ENCODE measurements at regions not wholly inside any gene's neighbourhood (a gene's known extent, or its start where the extent isn't known, plus 50 kb on each side); places are given as distances from the start of the nearest gene placed in this dataset.

DNA sequence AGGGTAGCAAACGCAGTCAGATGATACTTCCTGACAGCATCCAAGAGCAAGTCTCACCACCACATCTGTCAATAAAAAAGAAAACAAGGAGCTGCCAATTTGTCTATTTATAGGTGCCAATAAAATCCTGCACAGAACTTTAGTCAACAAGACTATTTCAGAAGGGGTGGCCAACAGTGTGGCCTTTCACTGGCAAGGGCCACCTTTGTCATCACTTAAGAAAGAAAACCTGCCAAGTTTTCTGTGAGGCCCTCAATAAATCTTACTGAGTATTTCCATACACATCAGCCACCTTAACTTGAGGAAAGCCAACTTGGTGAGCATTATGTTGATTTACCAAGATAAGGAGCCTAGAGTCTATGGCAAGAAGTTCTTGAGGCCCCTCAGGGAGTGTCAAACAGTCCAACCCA lies 312.3 kb downstream of the ENC1 start:
- no peak overlapping the region for H3K23ac ChIP-seq (ENCODE audit: insufficient read length)
- no peak overlapping the region for H4K5ac ChIP-seq (ENCODE audit: insufficient read length, low read depth, low read length)
- H2AK5ac ChIP-seq (ENCODE audit: low read depth, low read length): no peak overlapping the region
- H3K9ac ChIP-seq (replicated peaks in 1 of 4; ENCODE audit: extremely low read depth in 1 of 4, low read depth in 3 of 4, low read length in 3 of 4): no peak overlapping the region
- TF ChIP-seq CHD2 (IDR thresholded peaks at IDR 0.05; ENCODE audit: low read length) (no peak), TBP (IDR thresholded peaks at IDR 0.05; ENCODE audit: low read depth, low read length) (no peak), CHD1 (IDR thresholded peaks at IDR 0.05; ENCODE audit: low read depth, low read length) (no peak), EP300 (IDR thresholded peaks at IDR 0.05; ENCODE audit: borderline replicate concordance in 1 of 2, low read depth in 2 of 2, low read length in 2 of 2) (no peak), EZH2 (IDR thresholded peaks at IDR 0.05; ENCODE audit: low read depth, low read length, severe bottlenecking) (no peak)
- H2BK5ac ChIP-seq (ENCODE audit: low read depth, low read length): no peak overlapping the region
- ChIA-PET POLR2A (ENCODE audit: partially characterized antibody) (no interaction called here), CTCF (ENCODE audit: partially characterized antibody) (no interaction called here)
- H4K20me1 ChIP-seq (replicated peaks in 1 of 2; ENCODE audit: control insufficient read depth in 1 of 2, insufficient read depth in 2 of 2, low read length in 2 of 2): no peaks in the 10 kb centered on the region
- H3K27me3 ChIP-seq (replicated peaks in 1 of 4; ENCODE audit: control insufficient read depth in 3 of 4, extremely low read depth in 1 of 4, insufficient read depth in 3 of 4, low read length in 3 of 4): no peaks in the 10 kb centered on the region
- no peaks in the 10 kb centered on the region for H3K79me2 ChIP-seq (ENCODE audit: control insufficient read depth in 1 of 2, insufficient read depth in 2 of 2, low read length in 2 of 2)
- no peak overlapping the region for H3K56ac ChIP-seq (replicated peaks; ENCODE audit: insufficient read length, low read depth, low read length)
- no peak overlapping the region for H4K8ac ChIP-seq (ENCODE audit: extremely low read depth, insufficient read depth, low read length)
- no peak overlapping the region for H2BK20ac ChIP-seq (ENCODE audit: low read length)
- H3K27ac ChIP-seq (ENCODE audit: low read depth, low read length): no peak overlapping the region
- H3K36me3 ChIP-seq (ENCODE audit: control insufficient read depth in 2 of 4, insufficient read depth in 4 of 4, low read length in 3 of 4): no peaks in the 10 kb centered on the region
- no peaks in the 10 kb centered on the region for H3K23me2 ChIP-seq (ENCODE audit: low read depth, low read length)
- no peak overlapping the region for H2BK15ac ChIP-seq (ENCODE audit: low read length)
- FAIRE-seq (no peak), DNase-seq (ENCODE audit: low read depth in 1 of 2, low spot score in 2 of 2) (no peak)
- no peak overlapping the region for H3K4me3 ChIP-seq (ENCODE audit: extremely low read depth in 1 of 4, insufficient read depth in 2 of 4, low read depth in 3 of 4, low read length in 4 of 4)
- WGBS, 2 experiments (ENCODE audit: extremely low coverage in 1 of 2, insufficient coverage in 1 of 2, insufficient read length in 1 of 2, insufficient replicate concordance in 2 of 2, low coverage in 1 of 2, low lambda C conversion rate in 2 of 2, missing lambda C conversion rate in 1 of 2): 93% methylated on average over 1 of the region's 1 CpG; no CpG with 5 or more reads in 1 of the 2 experiments
- no peak overlapping the region for H2AFZ ChIP-seq (ENCODE audit: low read length)
- no peak overlapping the region for H2BK12ac ChIP-seq (ENCODE audit: low read depth, low read length)
- H3K9me3 ChIP-seq (ENCODE audit: insufficient read depth in 2 of 2, low read depth in 1 of 2, low read length in 1 of 2): no peaks in the 10 kb centered on the region
- H3K18ac ChIP-seq (ENCODE audit: extremely low read depth, low read length): no peak overlapping the region
- no peak overlapping the region for H3K4ac ChIP-seq (replicated peaks; ENCODE audit: insufficient read length, low read depth, low read length)
- H3K4me2 ChIP-seq (ENCODE audit: insufficient read depth in 1 of 2, low read depth in 2 of 2, low read length in 2 of 2): no peak overlapping the region
- no peaks in the 10 kb centered on the region for H3K79me1 ChIP-seq (ENCODE audit: low read depth, low read length)
- H2BK120ac ChIP-seq (replicated peaks; ENCODE audit: low read depth, low read length): no peak overlapping the region
- H4K91ac ChIP-seq (replicated peaks; ENCODE audit: insufficient read length, low read length): no peak overlapping the region
- H3K4me1 ChIP-seq (replicated peaks in 1 of 4; ENCODE audit: control insufficient read depth in 3 of 4, insufficient read depth in 4 of 4, low read length in 3 of 4): no peaks in the 10 kb centered on the region
- H3K14ac ChIP-seq (ENCODE audit: insufficient read length): no peak overlapping the region
